HAP-1 (cell line): ENCODE measurements at regions not wholly inside any gene's neighbourhood (a gene's known extent, or its start where the extent isn't known, plus 50 kb on each side); places are given as distances from the start of the nearest gene placed in this dataset.

ENCODE experiments used
- DNase-seq, 2 experiments: peaks; one replicate each; pipeline ENCODE4 v3.0.0-alpha.2; 2016 to 2020; ENCODE audit warnings: low spot score in 2 of 2
- H3K27me3 ChIP-seq: fragments of 250-450 bp; sonication (Bioruptor Pico); 2 replicates; pipeline ENCODE4 v1.5.1; 2020; ENCODE audit warnings: low read depth, mild to moderate bottlenecking, moderate library complexity
- H3K36me3 ChIP-seq: fragments of 250-450 bp; sonication (Bioruptor Pico); replicated peaks from 2 replicates; pipeline ENCODE4 v1.5.1; 2020; ENCODE audit warnings: mild to moderate bottlenecking
- H3K4me1 ChIP-seq: fragments of 250-450 bp; sonication (Bioruptor Pico); 2 replicates; pipeline ENCODE4 v1.5.1; 2020; ENCODE audit warnings: mild to moderate bottlenecking
- H3K4me3 ChIP-seq: fragments of 250-450 bp; sonication (Bioruptor Pico); 2 replicates; pipeline ENCODE4 v1.5.1; 2020; ENCODE audit warnings: mild to moderate bottlenecking, moderate library complexity
- H3K9me3 ChIP-seq: fragments of 250-450 bp; sonication (Bioruptor Pico); 2 replicates; pipeline ENCODE4 v1.5.1; 2020; ENCODE audit warnings: mild to moderate bottlenecking, moderate library complexity
- in situ Hi-C: fragments of 300-500 bp; cut with MboI; formaldehyde crosslinking; loops from 3 replicates; pipeline ENCODE4 v1.14.3; 2020; ENCODE audit warnings: low sequenced_read_pairs, inconsistent platforms, mixed read lengths

GRCh38 chr6:88361754-88362153 lies 195.6 kb upstream of the CNR1 start:
- no peaks in the 10 kb centered on the region for H3K27me3 ChIP-seq
- no peaks in the 10 kb centered on the region; the same call in 1 of the 2 replicates for H3K9me3 ChIP-seq
- in situ Hi-C loops, result no loop called here

DNA sequence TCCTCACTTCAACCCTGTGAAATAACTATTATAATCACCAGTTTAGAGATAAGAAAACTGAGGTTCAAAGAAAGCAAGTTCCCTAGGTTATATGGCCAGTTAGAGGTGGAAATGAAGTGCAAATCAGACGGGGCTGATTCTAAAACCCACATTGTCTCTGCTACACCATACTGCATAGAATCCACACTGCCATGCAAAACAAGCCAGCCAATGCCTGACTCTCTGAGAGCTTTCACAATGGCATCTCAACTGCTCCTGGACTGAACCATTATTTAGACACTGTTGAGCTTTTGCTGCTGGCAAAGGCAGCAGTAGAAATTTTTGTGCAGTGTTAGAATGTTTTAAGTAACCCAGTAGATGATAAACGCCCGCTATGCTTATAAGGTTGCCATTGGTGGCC lies 195.2 kb upstream of the CNR1 start:
- Histone ChIP-seq H3K27me3 (no peaks in the 10 kb centered on the region), H3K4me3 (no peak overlapping the region), H3K36me3 (no peaks in the 10 kb centered on the region), H3K9me3 (no peaks in the 10 kb centered on the region; the same call in 1 of the 2 replicates), H3K4me1 (peaks cover 30% of the 10 kb centered on the region)
- in situ Hi-C loops, result no loop called here
- no peak for DNase-seq

More at GRCh38 chr6:88361754-88362153, 195.6 kb upstream of the CNR1 start:
- no peak overlapping the region for H3K4me3 ChIP-seq
- H3K36me3 ChIP-seq, result no peaks in the 10 kb centered on the region
- no peak for DNase-seq
- H3K4me1 ChIP-seq, result peaks cover 30% of the 10 kb centered on the region

GRCh38 chr6:88360203-88360797 lies 194.2 kb upstream of the CNR1 start:
- H3K9me3 ChIP-seq, result no peaks in the 10 kb centered on the region; the same call in 1 of the 2 replicates
- H3K4me3 ChIP-seq, result no peak overlapping the region
- peaks cover 30% of the 10 kb centered on the region for H3K4me1 ChIP-seq
- no peaks in the 10 kb centered on the region for H3K36me3 ChIP-seq
- peak in 1 of 2 experiments; percentile 46 for DNase-seq
- in situ Hi-C loops, result no loop called here
- no peaks in the 10 kb centered on the region for H3K27me3 ChIP-seq

DNA sequence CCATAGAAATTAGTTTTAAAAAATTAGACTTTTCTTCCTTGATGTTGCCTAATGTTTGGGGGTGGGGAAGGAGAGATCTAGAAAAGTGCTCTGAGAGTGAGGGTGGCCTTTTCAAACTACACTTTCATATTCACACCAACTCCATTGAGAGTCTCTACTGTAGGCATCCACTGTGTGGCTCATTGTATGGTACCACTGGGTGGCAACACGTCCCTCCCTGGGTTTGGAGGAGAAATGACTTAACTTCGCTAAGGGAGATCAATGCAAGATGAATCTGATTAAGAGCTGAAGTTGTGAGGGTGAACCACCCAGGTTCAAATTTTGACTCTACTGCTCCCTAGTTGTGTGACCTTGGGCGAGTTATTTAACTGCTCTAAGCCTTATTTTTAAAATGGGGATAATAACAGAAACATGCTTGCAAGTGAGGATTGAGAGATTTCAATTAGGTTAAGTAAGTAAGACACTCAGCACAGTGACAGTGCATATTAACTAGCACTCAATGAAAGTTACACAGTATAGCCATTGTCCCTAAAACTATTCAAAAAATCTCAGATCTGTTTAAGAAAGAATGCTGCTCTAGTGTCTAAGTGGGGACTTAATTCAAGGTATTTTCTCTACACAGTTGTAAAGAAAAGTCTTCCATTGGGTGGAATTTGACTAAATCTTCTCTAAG lies 193.5 kb upstream of the CNR1 start:
- Histone ChIP-seq H3K9me3 (no peaks in the 10 kb centered on the region; the same call in 1 of the 2 replicates), H3K4me3 (no peak overlapping the region), H3K27me3 (no peaks in the 10 kb centered on the region), H3K36me3 (no peaks in the 10 kb centered on the region), H3K4me1 (peaks cover 30% of the 10 kb centered on the region)
- DNase-seq, result peak; percentile 70 to 94
- in situ Hi-C loops, result no loop called here

DNA sequence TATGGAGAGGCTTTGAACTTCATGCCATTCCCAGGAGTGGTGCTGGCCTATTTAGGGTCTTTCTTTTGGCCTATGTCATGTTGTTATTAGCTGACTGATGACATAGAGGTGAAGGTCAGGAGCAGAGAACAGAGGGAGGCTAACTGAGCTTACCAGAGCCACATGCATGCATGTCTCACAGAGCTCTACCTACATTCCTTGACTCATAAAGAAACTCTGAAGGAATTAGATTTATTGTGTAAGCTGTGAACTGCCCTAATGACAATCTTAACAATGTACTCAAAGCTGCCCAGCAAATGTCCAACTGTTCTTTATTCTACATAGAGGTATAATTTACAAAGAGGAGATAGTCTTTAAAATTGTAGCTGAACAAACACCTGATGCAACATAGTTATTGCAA lies 192.7 kb upstream of the CNR1 start:
- H3K36me3 ChIP-seq, result no peaks in the 10 kb centered on the region
- in situ Hi-C loops, result no loop called here
- peak; percentile 21 to 22 for DNase-seq

DNA sequence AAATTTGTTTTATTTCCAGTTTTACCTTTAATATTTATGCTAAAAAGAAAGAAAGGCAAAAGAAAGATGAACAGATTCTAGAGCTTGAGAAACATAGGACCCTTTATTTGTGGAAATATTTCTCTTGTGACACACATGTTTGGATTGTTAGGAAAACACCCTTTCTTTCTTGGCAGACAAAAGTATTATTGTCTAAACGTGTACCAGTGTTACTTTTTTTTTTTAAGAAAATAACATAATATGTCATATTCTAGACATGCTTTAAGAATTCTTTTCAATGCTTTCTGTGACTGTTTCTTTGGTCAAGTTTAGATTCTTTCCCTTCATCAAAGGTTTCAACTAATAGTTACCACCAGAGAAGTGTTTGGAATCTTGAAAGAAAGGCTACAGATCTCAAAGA lies 183.4 kb upstream of the CNR1 start:
- in situ Hi-C loops, result no loop called here
- Histone ChIP-seq H3K9me3 (no peaks in the 10 kb centered on the region), H3K4me1 (no peaks in the 10 kb centered on the region), H3K27me3 (no peaks in the 10 kb centered on the region), H3K4me3 (no peak overlapping the region), H3K36me3 (no peaks in the 10 kb centered on the region)
- DNase-seq, result no peak

More for the DNA sequence above, 192.7 kb upstream of the CNR1 start:
- Histone ChIP-seq H3K27me3 (no peaks in the 10 kb centered on the region), H3K4me1 (peaks cover 30% of the 10 kb centered on the region), H3K9me3 (no peaks in the 10 kb centered on the region; the same call in 1 of the 2 replicates), H3K4me3 (no peak overlapping the region)

DNA sequence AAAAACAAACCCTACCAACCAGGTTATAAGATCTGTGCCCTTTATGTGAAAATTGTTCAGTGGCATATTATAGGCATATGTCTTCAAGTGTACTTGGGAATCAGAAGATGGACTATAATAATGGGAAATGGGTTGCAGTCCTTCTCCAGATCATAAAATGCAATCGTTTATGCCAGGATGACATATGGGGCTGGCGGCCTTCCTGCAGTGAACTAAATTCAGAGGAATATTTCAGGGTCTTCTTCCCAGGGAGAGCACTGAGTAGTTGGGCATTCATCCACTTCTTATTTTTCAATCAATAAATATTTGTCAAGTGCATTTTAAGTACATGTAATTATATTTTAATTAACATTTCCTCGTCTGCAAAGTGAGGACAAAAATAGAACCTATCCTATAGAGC lies 176.2 kb upstream of the CNR1 start:
- DNase-seq, result no peak
- in situ Hi-C loops, result no loop called here
- H3K4me3 ChIP-seq, result no peak overlapping the region

GRCh38 chr6:88339761-88340160 lies 173.6 kb upstream of the CNR1 start:
- no peaks in the 10 kb centered on the region for H3K9me3 ChIP-seq
- H3K4me3 ChIP-seq, result no peak overlapping the region
- no peaks in the 10 kb centered on the region for H3K4me1 ChIP-seq
- H3K36me3 ChIP-seq, result no peaks in the 10 kb centered on the region
- in situ Hi-C loops, result no loop called here
- H3K27me3 ChIP-seq, result no peaks in the 10 kb centered on the region
- no peak for DNase-seq

More for the DNA sequence above, 176.2 kb upstream of the CNR1 start:
- Histone ChIP-seq H3K9me3 (no peaks in the 10 kb centered on the region), H3K36me3 (no peaks in the 10 kb centered on the region), H3K27me3 (no peaks in the 10 kb centered on the region), H3K4me1 (no peaks in the 10 kb centered on the region)

- Histone ChIP-seq H3K27me3 (no peaks in the 10 kb centered on the region), H3K4me3 (no peak overlapping the region), H3K36me3 (no peaks in the 10 kb centered on the region), H3K4me1 (peaks cover 14% of the 10 kb centered on the region), H3K9me3 (no peaks in the 10 kb centered on the region)
- no peak for DNase-seq
- in situ Hi-C loops, result no loop called here
Observed at GRCh38 chr6:88321306-88321705, 155.2 kb upstream of the CNR1 start.

DNA sequence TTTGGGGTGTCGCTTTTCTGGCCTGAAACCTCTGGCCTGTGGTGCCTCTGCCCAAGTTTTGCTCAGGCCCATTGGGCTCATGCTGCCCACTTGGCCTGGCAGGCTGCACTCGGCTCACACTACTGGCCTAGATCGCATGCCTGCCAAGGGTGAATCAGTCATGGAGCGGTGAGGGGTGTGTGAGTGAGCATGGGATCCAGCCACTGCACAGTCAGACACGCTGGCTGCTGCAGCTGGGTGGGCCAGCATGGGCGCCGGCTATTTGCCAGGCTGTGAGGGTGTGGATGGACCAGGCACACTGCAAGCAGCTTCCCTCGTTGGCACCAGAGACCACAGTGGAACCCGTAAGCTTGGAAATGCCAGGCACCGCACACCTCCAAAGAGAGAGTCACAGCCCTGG lies 145.4 kb upstream of the CNR1 start:
- peaks cover 4% of the 10 kb centered on the region; the same call in 1 of the 2 replicates for H3K9me3 ChIP-seq
- peaks cover 4% of the 10 kb centered on the region; the same call in 1 of the 2 replicates for H3K4me1 ChIP-seq
- DNase-seq, result no peak
- in situ Hi-C loops, result no loop called here
- no peaks in the 10 kb centered on the region for H3K27me3 ChIP-seq
- H3K36me3 ChIP-seq, result no peaks in the 10 kb centered on the region
- H3K4me3 ChIP-seq, result no peak overlapping the region

GRCh38 chr6:88304520-88304919 lies 138.4 kb upstream of the CNR1 start:
- H3K4me3 ChIP-seq, result no peak overlapping the region
- no peaks in the 10 kb centered on the region for H3K4me1 ChIP-seq
- DNase-seq, result no peak
- no peaks in the 10 kb centered on the region for H3K9me3 ChIP-seq
- in situ Hi-C loops, result no loop called here
- H3K27me3 ChIP-seq, result no peaks in the 10 kb centered on the region
- no peaks in the 10 kb centered on the region for H3K36me3 ChIP-seq

DNA sequence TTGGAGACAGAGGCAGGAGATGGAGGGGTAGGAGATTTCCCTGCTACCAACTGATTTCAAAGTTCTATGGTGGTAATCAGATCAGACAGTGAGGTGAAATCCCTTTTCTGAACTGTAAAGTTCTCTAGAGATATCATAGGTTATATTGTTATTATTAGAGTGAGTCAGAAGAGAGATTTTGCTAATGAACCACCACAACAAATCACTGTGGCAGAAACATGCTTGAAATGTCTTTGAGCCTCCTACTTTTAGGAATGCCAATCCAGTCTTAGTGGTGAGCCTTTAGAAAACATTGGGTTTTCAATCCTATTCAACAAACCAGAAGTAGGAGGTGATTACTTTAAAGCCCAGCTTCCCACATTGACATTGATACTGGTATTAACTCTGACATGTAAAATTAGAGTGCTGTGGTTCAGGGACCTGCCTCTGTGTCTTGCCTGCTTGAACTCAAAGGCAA lies 136.7 kb upstream of the CNR1 start:
- H3K4me3 ChIP-seq, result no peak overlapping the region

GRCh38 chr6:88301888-88302768 lies 136.0 kb upstream of the CNR1 start:
- no peaks in the 10 kb centered on the region for H3K27me3 ChIP-seq
- H3K4me1 ChIP-seq, result peaks cover under 1% of the 10 kb centered on the region; the same call in 1 of the 2 replicates
- no peak overlapping the region for H3K4me3 ChIP-seq
- DNase-seq, result no peak
- H3K9me3 ChIP-seq, result no peaks in the 10 kb centered on the region
- no peaks in the 10 kb centered on the region for H3K36me3 ChIP-seq
- in situ Hi-C loops, result no loop called here

More for the DNA sequence above, 136.7 kb upstream of the CNR1 start:
- Histone ChIP-seq H3K9me3 (no peaks in the 10 kb centered on the region), H3K27me3 (no peaks in the 10 kb centered on the region), H3K36me3 (no peaks in the 10 kb centered on the region), H3K4me1 (no peaks in the 10 kb centered on the region)
- DNase-seq, result no peak
- in situ Hi-C loops, result no loop called here

- Histone ChIP-seq H3K4me3 (no peak overlapping the region), H3K9me3 (no peaks in the 10 kb centered on the region), H3K4me1 (peaks cover 10% of the 10 kb centered on the region), H3K27me3 (no peaks in the 10 kb centered on the region), H3K36me3 (no peaks in the 10 kb centered on the region)
- no peak for DNase-seq
- in situ Hi-C loops, result no loop called here
Observed at GRCh38 chr6:88301256-88301655, 135.1 kb upstream of the CNR1 start.
